ENCODE measurements at regions not wholly inside any gene's neighbourhood (a gene's known extent, or its start where the extent isn't known, plus 50 kb on each side); places are given as distances from the start of the nearest gene placed in this dataset.

GRCh38 chr21:17901458-17902079 is 82.4 kb upstream of the C21orf91 start:
- no peak for DNase-seq (ENCODE audit: low read depth, low spot score)

- no peak for DNase-seq (ENCODE audit: low read depth, low spot score)
Measured at GRCh38 chr21:17900990-17901385, 81.8 kb upstream of the C21orf91 start.

- no peak for DNase-seq (ENCODE audit: low read depth, low spot score)
Measured at GRCh38 chr21:17900281-17900989, 81.3 kb upstream of the C21orf91 start.

GRCh38 chr21:17889171-17889570 is 70.0 kb upstream of the C21orf91 start:
- DNase-seq (ENCODE audit: low read depth, low spot score): no peak

GRCh38 chr21:17869115-17869514 is 50.0 kb upstream of the C21orf91 start:
- no peak for DNase-seq (ENCODE audit: low read depth, low spot score)
